ENCODE measurements at regions not wholly inside any gene's neighbourhood (a gene's known extent, or its start where the extent isn't known, plus 50 kb on each side); places are given as distances from the start of the nearest gene placed in this dataset.
"Not testable (repeated sequence)": the region's sequence is repeated elsewhere in the genome, so short reads cannot be mapped to it uniquely, and the experiment has no call there.

- Mint-ChIP-seq H3K9me3 (no peaks in the 10 kb centered on the region), H3K27me3 (peaks cover 40% of the 10 kb centered on the region), H3K27ac (no peak overlapping the region), H3K4me3 (no peak overlapping the region), H3K4me1 (ENCODE audit: low read depth) (no peaks in the 10 kb centered on the region), H3K36me3 (ENCODE audit: low read depth) (no peaks in the 10 kb centered on the region)
- intact Hi-C loops (cut with micrococcal nuclease): no loop called here
Observed at GRCh38 chr2:242064364-242065250, 195.1 kb downstream of the RTP5 start.

GRCh38 chr2:242065426-242065825, 195.9 kb downstream of the RTP5 start:
- Mint-ChIP-seq H3K4me3 (no peak overlapping the region), H3K36me3 (ENCODE audit: low read depth) (no peaks in the 10 kb centered on the region), H3K27ac (no peak overlapping the region), H3K4me1 (ENCODE audit: low read depth) (no peaks in the 10 kb centered on the region), H3K27me3 (peaks cover 42% of the 10 kb centered on the region), H3K9me3 (no peaks in the 10 kb centered on the region)
- intact Hi-C loops (cut with micrococcal nuclease): no loop called here

DNA sequence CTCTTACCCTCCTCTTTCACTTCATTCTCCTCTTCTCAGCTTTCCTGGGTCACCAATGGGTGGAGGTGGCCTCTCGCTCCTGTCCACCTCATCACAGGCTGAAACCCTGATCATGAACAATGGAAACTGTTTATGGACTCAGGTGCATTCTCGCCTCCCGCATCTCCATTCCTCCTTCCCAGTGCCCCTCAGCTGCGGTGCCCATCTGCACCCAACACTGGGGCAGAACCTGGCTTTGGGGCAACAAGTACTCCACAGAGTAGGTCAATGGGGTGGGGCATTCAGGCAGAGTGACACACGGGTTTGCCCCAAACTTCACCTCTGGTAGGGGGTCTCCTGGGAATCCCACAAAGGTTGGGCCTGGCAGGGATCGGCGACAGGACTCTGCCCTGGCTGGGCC, 199.5 kb downstream of the RTP5 start:
- Mint-ChIP-seq H3K27ac (no peak overlapping the region), H3K9me3 (no peaks in the 10 kb centered on the region), H3K4me3 (no peak overlapping the region), H3K27me3 (peaks cover 59% of the 10 kb centered on the region), H3K4me1 (ENCODE audit: low read depth) (no peaks in the 10 kb centered on the region), H3K36me3 (ENCODE audit: low read depth) (no peaks in the 10 kb centered on the region)
- intact Hi-C loops (cut with micrococcal nuclease): no loop called here

- H3K27ac Mint-ChIP-seq; H3K36me3 Mint-ChIP-seq (ENCODE audit: low read depth); H3K4me3 Mint-ChIP-seq; H3K9me3 Mint-ChIP-seq; intact Hi-C loops (cut with micrococcal nuclease); H3K4me1 Mint-ChIP-seq (ENCODE audit: low read depth): not testable (repeated sequence)
- peaks cover 60% of the 10 kb centered on the region for H3K27me3 Mint-ChIP-seq
Observed at GRCh38 chr2:242069938-242070395, 200.4 kb downstream of the RTP5 start.

- H3K9me3 Mint-ChIP-seq; H3K36me3 Mint-ChIP-seq (ENCODE audit: low read depth); H3K4me3 Mint-ChIP-seq; intact Hi-C loops (cut with micrococcal nuclease); H3K27ac Mint-ChIP-seq; H3K4me1 Mint-ChIP-seq (ENCODE audit: low read depth): not testable (repeated sequence)
- peaks cover 58% of the 10 kb centered on the region for H3K27me3 Mint-ChIP-seq
Observed at GRCh38 chr2:242070726-242071125, 201.2 kb downstream of the RTP5 start.

DNA sequence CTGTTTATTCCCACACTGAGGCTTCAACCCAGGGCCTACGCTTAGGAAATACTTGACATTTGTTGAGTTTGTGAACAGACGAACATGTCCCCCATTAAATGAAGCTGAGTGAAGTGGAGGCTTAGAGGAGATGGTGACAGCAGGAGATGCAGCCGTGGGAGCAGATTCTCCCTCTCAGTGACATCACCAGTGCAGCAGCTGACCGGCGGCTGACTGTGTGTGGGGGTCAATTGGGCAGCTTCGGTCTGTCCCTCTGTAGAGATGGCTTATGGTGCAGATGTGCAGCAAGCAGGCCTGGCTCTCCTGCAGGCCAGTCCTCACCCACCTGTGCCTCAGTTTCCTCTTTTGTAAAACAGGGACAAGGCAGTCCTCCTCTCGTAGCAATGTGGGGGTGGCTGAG, 201.8 kb downstream of the RTP5 start:
- H3K36me3 Mint-ChIP-seq (ENCODE audit: low read depth); H3K27ac Mint-ChIP-seq; intact Hi-C loops (cut with micrococcal nuclease); H3K4me1 Mint-ChIP-seq (ENCODE audit: low read depth); H3K4me3 Mint-ChIP-seq; H3K9me3 Mint-ChIP-seq: not testable (repeated sequence)
- peaks cover 62% of the 10 kb centered on the region for H3K27me3 Mint-ChIP-seq

GRCh38 chr2:242071936-242072335, 202.4 kb downstream of the RTP5 start:
- H3K36me3 Mint-ChIP-seq (ENCODE audit: low read depth); H3K4me1 Mint-ChIP-seq (ENCODE audit: low read depth); H3K4me3 Mint-ChIP-seq; H3K9me3 Mint-ChIP-seq; H3K27ac Mint-ChIP-seq; intact Hi-C loops (cut with micrococcal nuclease): not testable (repeated sequence)
- peaks cover 59% of the 10 kb centered on the region for H3K27me3 Mint-ChIP-seq

GRCh38 chr2:242075168-242075567, 205.6 kb downstream of the RTP5 start:
- H3K36me3 Mint-ChIP-seq (ENCODE audit: low read depth): no peaks in the 10 kb centered on the region
- H3K27me3 Mint-ChIP-seq: peaks cover 49% of the 10 kb centered on the region

DNA sequence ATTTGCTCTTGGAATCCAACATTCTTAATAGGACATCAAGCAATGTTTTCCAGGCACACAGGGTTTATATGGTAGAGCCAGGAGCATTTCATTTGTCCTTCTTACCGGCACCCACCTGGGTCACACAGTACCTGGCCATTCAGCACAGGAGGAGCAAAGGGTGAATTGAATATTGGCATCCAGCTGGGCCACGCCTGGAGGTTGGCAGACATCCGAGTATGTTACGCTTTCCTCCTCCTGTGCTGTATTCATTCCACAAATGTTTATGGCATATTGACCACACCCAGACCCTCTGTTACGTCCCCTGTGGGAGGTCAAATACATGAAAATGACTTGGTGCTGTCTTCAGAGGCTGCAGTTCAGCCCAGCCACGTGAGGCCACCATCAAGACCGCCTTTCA, 206.2 kb downstream of the RTP5 start:
- intact Hi-C loops (cut with micrococcal nuclease): no loop called here
- H3K27ac Mint-ChIP-seq: no peak overlapping the region
- no peaks in the 10 kb centered on the region for H3K36me3 Mint-ChIP-seq (ENCODE audit: low read depth)
- H3K9me3 Mint-ChIP-seq: no peaks in the 10 kb centered on the region
- H3K27me3 Mint-ChIP-seq: peaks cover 44% of the 10 kb centered on the region
- no peak overlapping the region for H3K4me3 Mint-ChIP-seq
- peaks cover 19% of the 10 kb centered on the region for H3K4me1 Mint-ChIP-seq (ENCODE audit: low read depth)

More at GRCh38 chr2:242075168-242075567, 205.6 kb downstream of the RTP5 start:
- H3K4me1 Mint-ChIP-seq (ENCODE audit: low read depth): peaks cover 19% of the 10 kb centered on the region
- no peak overlapping the region for H3K4me3 Mint-ChIP-seq
- no peak overlapping the region for H3K27ac Mint-ChIP-seq
- H3K9me3 Mint-ChIP-seq: no peaks in the 10 kb centered on the region
- intact Hi-C loops (cut with micrococcal nuclease): no loop called here

- H3K27me3 Mint-ChIP-seq: peaks cover 42% of the 10 kb centered on the region
- intact Hi-C loops (cut with micrococcal nuclease); H3K36me3 Mint-ChIP-seq (ENCODE audit: low read depth); H3K27ac Mint-ChIP-seq; H3K9me3 Mint-ChIP-seq; H3K4me3 Mint-ChIP-seq: not testable (repeated sequence)
- peaks cover 19% of the 10 kb centered on the region for H3K4me1 Mint-ChIP-seq (ENCODE audit: low read depth)
Observed at GRCh38 chr2:242076184-242076583, 206.7 kb downstream of the RTP5 start.

GRCh38 chr2:242078426-242078825, 208.9 kb downstream of the RTP5 start:
- H3K27ac Mint-ChIP-seq: peak overlapping the region; percentile 46
- H3K36me3 Mint-ChIP-seq (ENCODE audit: low read depth): not testable (repeated sequence)

GRCh38 chr2:242079792-242080191, 210.3 kb downstream of the RTP5 start:
- H3K36me3 Mint-ChIP-seq (ENCODE audit: low read depth); H3K9me3 Mint-ChIP-seq; H3K4me3 Mint-ChIP-seq; intact Hi-C loops (cut with micrococcal nuclease); H3K27ac Mint-ChIP-seq: not testable (repeated sequence)
- H3K4me1 Mint-ChIP-seq (ENCODE audit: low read depth): peaks cover 24% of the 10 kb centered on the region
- peaks cover 21% of the 10 kb centered on the region for H3K27me3 Mint-ChIP-seq

More at GRCh38 chr2:242078426-242078825, 208.9 kb downstream of the RTP5 start:
- H3K9me3 Mint-ChIP-seq; H3K4me3 Mint-ChIP-seq; intact Hi-C loops (cut with micrococcal nuclease): not testable (repeated sequence)
- peaks cover 19% of the 10 kb centered on the region for H3K4me1 Mint-ChIP-seq (ENCODE audit: low read depth)
- peaks cover 23% of the 10 kb centered on the region for H3K27me3 Mint-ChIP-seq

DNA sequence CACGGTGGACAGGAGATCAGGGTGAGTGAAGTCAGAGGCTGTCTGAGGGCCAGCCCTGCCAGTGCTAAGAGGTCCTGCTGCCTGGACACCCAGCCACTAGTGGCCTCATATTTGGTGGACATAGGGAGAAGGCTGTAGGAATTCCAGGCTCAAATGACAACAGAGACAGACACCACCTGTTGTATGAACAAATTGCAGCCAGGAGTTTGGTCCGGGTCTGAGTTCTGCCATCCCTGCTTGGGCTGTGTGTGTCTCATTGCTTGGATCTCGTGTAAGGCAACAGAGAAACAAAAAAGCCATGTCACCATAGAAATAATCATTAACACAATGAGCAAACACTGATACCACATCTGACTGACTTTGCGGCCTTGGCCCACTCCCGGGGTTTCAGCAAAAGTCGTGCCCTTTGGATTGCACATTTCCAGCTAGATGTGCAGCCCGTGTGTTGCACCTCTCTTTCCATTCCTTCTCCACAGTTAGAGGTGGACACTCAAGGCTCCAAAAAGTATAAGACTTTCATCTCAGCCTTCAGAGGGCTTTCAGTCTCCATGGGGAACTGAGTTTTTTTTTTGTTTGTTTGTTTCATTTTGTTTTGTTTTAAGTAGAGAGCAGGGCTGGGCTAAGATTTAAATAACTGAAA, 211.2 kb downstream of the RTP5 start:
- H3K9me3 Mint-ChIP-seq; H3K36me3 Mint-ChIP-seq (ENCODE audit: low read depth); intact Hi-C loops (cut with micrococcal nuclease); H3K4me3 Mint-ChIP-seq; H3K27ac Mint-ChIP-seq: not testable (repeated sequence)
- H3K4me1 Mint-ChIP-seq (ENCODE audit: low read depth): peaks cover 24% of the 10 kb centered on the region
- peaks cover 19% of the 10 kb centered on the region for H3K27me3 Mint-ChIP-seq

GRCh38 chr2:242084034-242084433, 214.5 kb downstream of the RTP5 start:
- H3K27ac Mint-ChIP-seq; H3K9me3 Mint-ChIP-seq; H3K36me3 Mint-ChIP-seq (ENCODE audit: low read depth); intact Hi-C loops (cut with micrococcal nuclease); H3K27me3 Mint-ChIP-seq; H3K4me3 Mint-ChIP-seq: not testable (repeated sequence)
- H3K4me1 Mint-ChIP-seq (ENCODE audit: low read depth): peaks cover 21% of the 10 kb centered on the region
